ENCODE measurements at regions not wholly inside any gene's neighbourhood (a gene's known extent, or its start where the extent isn't known, plus 50 kb on each side); places are given as distances from the start of the nearest gene placed in this dataset.
A peak's percentile ranks its signal among the peaks of the same experiment; 100 is the strongest.

DNA sequence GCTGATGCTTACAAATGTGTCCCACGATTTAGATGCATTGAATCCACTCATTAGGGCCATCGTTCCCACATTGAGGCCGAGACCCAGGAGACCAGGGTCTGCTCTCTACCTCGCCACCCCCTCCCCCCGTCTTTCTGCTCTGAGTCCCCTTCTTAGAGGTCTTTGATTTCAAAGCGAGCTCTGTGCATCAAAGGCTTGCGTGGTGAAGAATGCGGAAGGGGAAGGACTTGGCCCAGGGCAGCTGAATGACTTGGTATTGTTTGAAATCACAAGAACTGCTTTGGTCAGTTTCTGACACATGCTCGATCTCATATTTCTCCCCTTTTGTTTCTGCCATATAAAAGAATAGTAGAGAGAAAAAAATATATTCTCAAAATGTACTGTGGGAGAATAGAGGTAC is 78.3 kb upstream of the IRX1 start:
- H3K36me3 ChIP-seq (ENCODE audit: control insufficient read depth, insufficient read depth, low read length) = no peaks in the 10 kb centered on the region
- no peaks in the 10 kb centered on the region for H3K27me3 ChIP-seq (ENCODE audit: control insufficient read depth, insufficient read depth, low read length)
- H3K4me3 ChIP-seq (ENCODE audit: low read depth, low read length) = no peak overlapping the region
- TF ChIP-seq, protein P1, sequence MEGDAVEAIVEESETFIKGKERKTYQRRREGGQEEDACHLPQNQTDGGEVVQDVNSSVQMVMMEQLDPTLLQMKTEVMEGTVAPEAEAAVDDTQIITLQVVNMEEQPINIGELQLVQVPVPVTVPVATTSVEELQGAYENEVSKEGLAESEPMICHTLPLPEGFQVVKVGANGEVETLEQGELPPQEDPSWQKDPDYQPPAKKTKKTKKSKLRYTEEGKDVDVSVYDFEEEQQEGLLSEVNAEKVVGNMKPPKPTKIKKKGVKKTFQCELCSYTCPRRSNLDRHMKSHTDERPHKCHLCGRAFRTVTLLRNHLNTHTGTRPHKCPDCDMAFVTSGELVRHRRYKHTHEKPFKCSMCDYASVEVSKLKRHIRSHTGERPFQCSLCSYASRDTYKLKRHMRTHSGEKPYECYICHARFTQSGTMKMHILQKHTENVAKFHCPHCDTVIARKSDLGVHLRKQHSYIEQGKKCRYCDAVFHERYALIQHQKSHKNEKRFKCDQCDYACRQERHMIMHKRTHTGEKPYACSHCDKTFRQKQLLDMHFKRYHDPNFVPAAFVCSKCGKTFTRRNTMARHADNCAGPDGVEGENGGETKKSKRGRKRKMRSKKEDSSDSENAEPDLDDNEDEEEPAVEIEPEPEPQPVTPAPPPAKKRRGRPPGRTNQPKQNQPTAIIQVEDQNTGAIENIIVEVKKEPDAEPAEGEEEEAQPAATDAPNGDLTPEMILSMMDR (IDR thresholded peaks at IDR 0.05; ENCODE audit: insufficient read depth, low read length, severe bottlenecking) = no peak
- DNase-seq (ENCODE audit: low read depth) (peak; percentile 5), FAIRE-seq (no peak)

DNA sequence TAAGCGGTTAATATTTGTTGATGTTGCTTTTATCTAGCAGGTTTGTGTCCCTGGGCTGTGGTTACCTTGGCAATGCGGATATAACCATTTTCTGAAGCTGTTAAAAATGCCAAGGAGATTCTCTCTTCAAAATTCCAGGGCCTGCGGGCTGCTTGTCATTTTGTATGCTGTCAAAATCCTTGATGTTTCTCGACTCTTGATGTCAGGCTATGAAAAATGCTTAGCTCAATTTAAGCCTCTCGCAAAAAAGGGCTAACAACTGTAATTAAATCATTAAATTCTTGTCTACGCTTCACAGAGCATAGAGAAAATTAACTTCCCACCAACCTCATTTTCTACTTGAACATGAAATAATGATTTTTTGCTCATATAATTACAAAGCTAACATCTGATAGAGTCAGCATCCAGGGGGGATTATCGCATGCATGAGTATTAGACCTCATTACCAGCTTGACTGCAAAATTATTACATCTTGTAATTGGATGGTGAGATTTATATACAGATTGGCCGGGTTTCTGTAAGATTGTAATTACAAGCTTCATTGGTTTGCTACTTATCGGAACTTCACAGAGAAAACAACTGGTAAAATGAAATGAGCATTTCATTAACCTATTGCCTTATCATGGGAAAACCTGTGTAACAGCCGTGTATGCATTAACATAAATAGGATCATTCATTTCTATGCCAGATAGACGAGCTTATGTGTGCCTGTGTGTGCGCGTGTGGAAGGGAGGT is 83.1 kb upstream of the IRX1 start:
- DNase-seq (ENCODE audit: low read depth) (no peak), FAIRE-seq (no peak)
- TF ChIP-seq, protein P1 (IDR thresholded peaks at IDR 0.05; ENCODE audit: insufficient read depth, low read length, severe bottlenecking) = no peak
- H3K4me3 ChIP-seq (ENCODE audit: low read depth, low read length) = no peak overlapping the region
- no peaks in the 10 kb centered on the region for H3K27me3 ChIP-seq (ENCODE audit: control insufficient read depth, insufficient read depth, low read length)
- H3K36me3 ChIP-seq (ENCODE audit: control insufficient read depth, insufficient read depth, low read length) = no peaks in the 10 kb centered on the region

DNA sequence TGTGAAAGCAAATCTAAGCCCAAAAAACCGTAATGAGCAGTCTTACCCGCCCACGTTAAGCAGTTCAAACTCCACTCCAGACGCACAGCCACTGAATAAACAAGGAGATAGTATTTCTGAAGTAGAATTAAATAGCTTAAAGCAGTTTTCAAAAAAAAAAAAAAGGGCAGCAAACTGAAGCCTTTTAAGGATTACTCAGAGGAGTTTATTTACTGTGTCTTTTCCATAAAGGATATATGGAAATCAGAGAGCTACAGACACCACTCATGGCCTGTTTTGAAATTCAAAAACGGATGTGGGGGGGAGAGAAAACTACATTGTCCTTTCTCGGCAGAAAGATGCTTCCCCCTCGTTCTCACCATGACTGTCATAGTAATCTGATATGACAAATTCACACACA is 83.7 kb upstream of the IRX1 start:
- Histone ChIP-seq H3K36me3 (ENCODE audit: control insufficient read depth, insufficient read depth, low read length) (no peaks in the 10 kb centered on the region), H3K4me3 (ENCODE audit: low read depth, low read length) (no peak overlapping the region), H3K27me3 (ENCODE audit: control insufficient read depth, insufficient read depth, low read length) (no peaks in the 10 kb centered on the region)
- TF ChIP-seq, protein P1 (IDR thresholded peaks at IDR 0.05; ENCODE audit: insufficient read depth, low read length, severe bottlenecking) = no peak
- FAIRE-seq (no peak), DNase-seq (ENCODE audit: low read depth) (no peak)

DNA sequence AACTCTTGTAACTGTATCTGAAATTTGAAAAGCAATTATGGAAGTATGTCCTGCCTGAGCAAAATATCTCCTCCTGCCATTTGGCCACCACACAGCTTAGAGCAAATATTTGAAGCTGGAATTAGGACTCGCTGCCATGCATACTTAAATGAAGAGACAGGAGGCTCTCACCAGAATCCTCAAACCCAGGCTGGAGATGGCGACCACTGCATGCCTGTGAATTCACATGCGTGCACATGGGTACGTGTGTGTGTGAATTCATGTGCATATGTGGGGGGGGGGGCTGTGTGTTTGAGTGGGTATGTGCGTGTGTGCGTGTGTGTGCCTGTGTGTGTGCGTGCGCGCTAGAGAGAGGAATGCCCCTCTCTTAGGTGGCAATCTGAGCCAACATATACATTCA is 84.1 kb upstream of the IRX1 start:
- Histone ChIP-seq H3K36me3 (ENCODE audit: control insufficient read depth, insufficient read depth, low read length) (no peaks in the 10 kb centered on the region), H3K27me3 (ENCODE audit: control insufficient read depth, insufficient read depth, low read length) (no peaks in the 10 kb centered on the region), H3K4me3 (ENCODE audit: low read depth, low read length) (no peak overlapping the region)
- TF ChIP-seq, protein P1 (IDR thresholded peaks at IDR 0.05; ENCODE audit: insufficient read depth, low read length, severe bottlenecking) = no peak
- no peak for FAIRE-seq
- DNase-seq (ENCODE audit: low read depth) = no peak

DNA sequence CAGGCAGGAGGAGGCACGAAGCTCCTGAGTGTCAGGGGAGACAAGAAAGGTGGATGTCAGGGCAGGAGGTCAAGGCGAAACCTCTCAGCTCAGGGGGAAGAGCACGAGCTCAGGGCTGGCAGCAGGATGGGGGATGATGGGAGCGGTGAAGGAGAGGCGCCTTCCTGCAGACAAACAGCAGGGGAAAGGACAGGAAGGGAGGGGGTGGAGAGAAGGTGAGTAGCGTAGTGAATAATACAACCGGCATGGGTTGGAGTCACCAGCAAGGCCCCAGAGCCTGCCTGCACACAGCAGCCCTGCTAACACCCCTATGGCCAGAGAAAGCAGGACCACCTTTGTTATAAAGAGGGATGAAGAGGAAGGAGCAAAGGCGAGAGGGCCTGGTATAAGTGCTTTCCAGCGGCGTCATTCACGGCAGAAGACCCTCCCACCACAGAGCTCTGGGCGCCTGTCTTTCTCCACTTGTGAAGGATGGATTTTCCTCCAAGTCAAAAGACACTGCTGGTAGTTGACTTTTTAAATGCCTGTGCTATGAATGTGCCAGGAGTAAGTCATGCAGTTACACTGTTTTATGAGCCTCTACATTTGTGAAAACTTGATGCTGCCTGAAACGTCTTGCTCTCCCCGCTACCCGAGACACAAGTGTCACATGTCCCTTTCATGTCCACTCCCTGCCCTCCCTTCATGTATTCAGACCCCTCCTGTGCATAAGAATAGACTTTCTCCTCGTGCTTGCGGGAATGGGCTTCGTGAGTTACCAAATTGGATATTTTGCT is 84.8 kb upstream of the IRX1 start:
- FAIRE-seq (no peak), DNase-seq (ENCODE audit: low read depth) (no peak)
- TF ChIP-seq, protein P1 (IDR thresholded peaks at IDR 0.05; ENCODE audit: insufficient read depth, low read length, severe bottlenecking) = no peak
- Histone ChIP-seq H3K36me3 (ENCODE audit: control insufficient read depth, insufficient read depth, low read length) (no peaks in the 10 kb centered on the region), H3K27me3 (ENCODE audit: control insufficient read depth, insufficient read depth, low read length) (no peaks in the 10 kb centered on the region), H3K4me3 (ENCODE audit: low read depth, low read length) (no peak overlapping the region)
